SK-N-SH (cell line): ENCODE measurements at regions not wholly inside any gene's neighbourhood (a gene's known extent, or its start where the extent isn't known, plus 50 kb on each side); places are given as distances from the start of the nearest gene placed in this dataset.
A peak's percentile ranks its signal among the peaks of the same experiment; 100 is the strongest.

ENCODE experiments used
- CTCF ChIA-PET: fragments of 300-600, 350-600 bp; formaldehyde crosslinking; extraction: SDS; loops from one replicate; lab custom pipeline; 2021; lab: Yijun Ruan, JAX
- POLR2A ChIA-PET: fragments of 350-600 bp; sonication (Branson Sonifier 250); formaldehyde crosslinking; extraction: SDS; loops from one replicate; lab custom pipeline; 2020; ENCODE audit warnings: antibody characterized with exemption, inconsistent platforms; lab: Yijun Ruan, JAX
- DNase-seq: peaks from one replicate; pipeline ENCODE4 v3.0.0; 2012
- H2AFZ ChIP-seq: fragments of 200-600 bp; sonication (generic); 2 replicates; pipeline ENCODE4 v1.8.1; 2016; ENCODE audit warnings: antibody characterized with exemption, mild to moderate bottlenecking, low read depth
- H3F3A ChIP-seq: fragments of 200-600 bp; sonication (generic); replicated peaks from 2 replicates; pipeline ENCODE3; 2016; ENCODE audit warnings: antibody characterized with exemption, mild to moderate bottlenecking; ENCODE audit not compliant: insufficient read depth
- H3K27ac ChIP-seq, 2 experiments: fragments of 200-500 bp in 1 of 2; fragments of 200-600 bp in 1 of 2; sonication (Bioruptor generic) in 1 of 2; sonication (generic), shearing (Covaris generic) in 1 of 2; 2 replicates each; pipeline versions ENCODE4 v1.5.1 to v1.6.1; 2014 to 2016; ENCODE audit warnings: low read depth in 2 of 2, inconsistent platforms in 1 of 2, low read length in 1 of 2, mild to moderate bottlenecking in 1 of 2, mixed read lengths in 1 of 2
- H3K27me3 ChIP-seq: fragments of 200-600 bp; sonication (generic), shearing (Covaris generic); 2 replicates; pipeline ENCODE4 v1.6.1; 2016; ENCODE audit warnings: mixed run types; ENCODE audit not compliant: insufficient read depth
- H3K36me3 ChIP-seq, 2 experiments: fragments of 200-500 bp in 1 of 2; fragments of 200-600 bp in 1 of 2; sonication (Bioruptor generic) in 1 of 2; sonication (generic) in 1 of 2; replicated peaks in 1 of 2; 2 replicates each; pipeline versions ENCODE3 to v1.5.1; 2014 to 2016; ENCODE audit warnings: low read length in 1 of 2, mild to moderate bottlenecking in 1 of 2; ENCODE audit not compliant: insufficient read depth in 2 of 2, control insufficient read depth in 1 of 2
- H3K4me1 ChIP-seq, 2 experiments: fragments of 200-500 bp in 1 of 2; fragments of 200-600 bp in 1 of 2; sonication (Bioruptor generic) in 1 of 2; sonication (generic), shearing (Covaris generic) in 1 of 2; 2 replicates each; pipeline versions ENCODE4 v1.5.1 to v1.6.1; 2014 to 2016; ENCODE audit warnings: low read depth in 1 of 2, low read length in 1 of 2, mixed run types in 1 of 2; ENCODE audit not compliant: insufficient read depth in 2 of 2, control insufficient read depth in 1 of 2
- H3K4me2 ChIP-seq: fragments of 200-600 bp; sonication (generic), shearing (Covaris generic); 2 replicates; pipeline ENCODE4 v1.6.1; 2017; ENCODE audit warnings: mixed run types
- H3K4me3 ChIP-seq, 2 experiments: fragments of 200-500 bp in 1 of 2; fragments of 200-600 bp in 1 of 2; sonication (Bioruptor generic) in 1 of 2; sonication (generic), shearing (Covaris generic) in 1 of 2; 2 replicates each; pipeline versions ENCODE4 v1.5.1 to v1.8.1; 2014 to 2016; ENCODE audit warnings: low read depth in 2 of 2, inconsistent platforms in 1 of 2, low read length in 1 of 2, mild to moderate bottlenecking in 1 of 2, mixed read lengths in 1 of 2, moderate library complexity in 1 of 2
- H3K79me2 ChIP-seq: fragments of 200-600 bp; sonication (generic); 2 replicates; pipeline ENCODE4 v1.8.1; 2017; ENCODE audit warnings: mild to moderate bottlenecking; ENCODE audit not compliant: insufficient read depth
- H3K9ac ChIP-seq: fragments of 200-600 bp; sonication (generic); 2 replicates; pipeline ENCODE4 v1.6.1; 2017; ENCODE audit warnings: mixed run types
- H3K9me2 ChIP-seq: fragments of 200-600 bp; sonication (generic); 2 replicates; pipeline ENCODE4 v1.6.1; 2017; ENCODE audit warnings: mixed run types
- H3K9me3 ChIP-seq: fragments of 200-600 bp; sonication (generic); 2 replicates; pipeline ENCODE4 v1.6.1; 2017; ENCODE audit warnings: mixed run types, mild to moderate bottlenecking, moderate library complexity
- H4K20me1 ChIP-seq: fragments of 200-600 bp; sonication (generic); 2 replicates; pipeline ENCODE4 v1.6.1; 2017; ENCODE audit warnings: mild to moderate bottlenecking, mixed run types; ENCODE audit not compliant: insufficient read depth
- EP300 ChIP-seq, 2 experiments: IDR thresholded peaks; 2 replicates each; pipeline versions ENCODE4 v1.4.0 to v1.6.1; 2012; ENCODE audit warnings: borderline replicate concordance in 1 of 2, low read depth in 1 of 2, low read length in 1 of 2
- FOSL2 ChIP-seq: IDR thresholded peaks from 2 replicates; pipeline ENCODE4 v1.4.0; 2012; ENCODE audit warnings: low read depth, mild to moderate bottlenecking, moderate library complexity, borderline replicate concordance
- FOXM1 ChIP-seq: IDR thresholded peaks from 2 replicates; pipeline ENCODE4 v1.4.0; 2012; ENCODE audit warnings: low read depth, mild to moderate bottlenecking
- GABPA ChIP-seq: IDR thresholded peaks from 2 replicates; pipeline ENCODE4 v1.4.0; 2012; ENCODE audit warnings: low read depth, mild to moderate bottlenecking
- GATA2 ChIP-seq: sonication (generic); formaldehyde crosslinking; IDR thresholded peaks from 2 replicates; pipeline ENCODE4 v1.5.0; 2020; ENCODE audit warnings: mild to moderate bottlenecking, missing genetic modification reagents
- NFIC ChIP-seq: IDR thresholded peaks from 2 replicates; pipeline ENCODE4 v1.4.0; 2012; ENCODE audit warnings: borderline replicate concordance
- NRF1 ChIP-seq: IDR thresholded peaks from 2 replicates; pipeline ENCODE4 v1.6.1; 2012; ENCODE audit warnings: low read depth, mild to moderate bottlenecking, low read length
- RAD21 ChIP-seq: IDR thresholded peaks from 2 replicates; pipeline ENCODE4 v1.6.1; 2012; ENCODE audit warnings: mild to moderate bottlenecking, low read length
- RFX5 ChIP-seq: IDR thresholded peaks from 2 replicates; pipeline ENCODE4 v1.6.1; 2012; ENCODE audit warnings: mild to moderate bottlenecking, improper control_type of control experiment, low read length
- RXRA ChIP-seq: IDR thresholded peaks from 2 replicates; pipeline ENCODE4 v1.4.0; 2012; ENCODE audit warnings: low read depth, mild to moderate bottlenecking, borderline replicate concordance
- SMC3 ChIP-seq: IDR thresholded peaks from 2 replicates; pipeline ENCODE4 v1.6.1; 2012; ENCODE audit warnings: low read depth, low read length, improper control_type of control experiment
- WGBS: methylation state at CpG from one replicate; pipeline ENCODE4 v1.1.6; 2017; ENCODE audit warnings: low lambda C conversion rate; 5-methylcytosine and 5-hydroxymethylcytosine counted together
- TF ChIP-seq, protein P1 (sequence below): IDR thresholded peaks from 2 replicates; pipeline ENCODE4 v1.4.0; 2012; ENCODE audit warnings: low read depth
- TF ChIP-seq, protein P2 (sequence below): fragments of 200-600 bp; sonication (generic); IDR thresholded peaks from 2 replicates; pipeline ENCODE4 v1.6.1; 2017; ENCODE audit warnings: antibody characterized with exemption, mild to moderate bottlenecking, moderate library complexity

DNA sequence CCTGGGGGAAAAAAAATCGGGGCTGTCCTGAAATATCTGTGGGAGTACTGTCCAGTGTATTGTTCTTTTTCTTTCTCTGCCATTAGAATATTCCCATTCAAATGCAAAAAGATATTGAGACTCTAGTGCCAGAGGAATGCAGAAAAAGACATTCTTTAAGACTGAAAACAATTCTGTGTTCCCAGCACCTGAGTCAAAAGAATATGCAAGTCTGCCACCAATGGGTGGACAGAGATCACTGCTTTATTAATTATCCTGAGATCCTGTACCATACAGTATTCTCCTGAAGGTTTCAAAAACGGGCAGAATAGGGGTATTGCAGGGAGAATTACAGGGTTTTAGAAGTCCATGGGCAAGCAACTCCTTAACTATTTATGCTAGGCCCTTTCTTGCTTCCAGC is 361.8 kb downstream of the C12orf50 start:
- Histone ChIP-seq H3K4me1 (no peaks in the 10 kb centered on the region), H3K4me2 (no peak overlapping the region), H4K20me1 (no peaks in the 10 kb centered on the region), H3K4me3 (no peak overlapping the region), H3K36me3 (no peaks in the 10 kb centered on the region), H3K9me3 (no peaks in the 10 kb centered on the region), H3K79me2 (no peaks in the 10 kb centered on the region), H2AFZ (no peak overlapping the region), H3K9ac (no peak overlapping the region), H3K27ac (peak overlapping the region in 1 of 2 experiments; percentile 16; a peak in 1 of 4 replicates), H3F3A (no peaks in the 10 kb centered on the region), H3K9me2 (no peaks in the 10 kb centered on the region), H3K27me3 (no peaks in the 10 kb centered on the region)
- ChIA-PET POLR2A (no interaction called here), CTCF (interaction anchor here (1.0 to 1.2 kb wide), 2 partner anchors 181 to 393 kb away, joined by 3 read pairs; no protein-coding TSS in a partner anchor)
- WGBS, result 33% methylated on average over 2 of the region's 2 CpGs
- no peak for DNase-seq
- TF ChIP-seq, protein P1, sequence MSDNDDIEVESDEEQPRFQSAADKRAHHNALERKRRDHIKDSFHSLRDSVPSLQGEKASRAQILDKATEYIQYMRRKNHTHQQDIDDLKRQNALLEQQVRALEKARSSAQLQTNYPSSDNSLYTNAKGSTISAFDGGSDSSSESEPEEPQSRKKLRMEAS, result no peak
- TF ChIP-seq, protein P2, sequence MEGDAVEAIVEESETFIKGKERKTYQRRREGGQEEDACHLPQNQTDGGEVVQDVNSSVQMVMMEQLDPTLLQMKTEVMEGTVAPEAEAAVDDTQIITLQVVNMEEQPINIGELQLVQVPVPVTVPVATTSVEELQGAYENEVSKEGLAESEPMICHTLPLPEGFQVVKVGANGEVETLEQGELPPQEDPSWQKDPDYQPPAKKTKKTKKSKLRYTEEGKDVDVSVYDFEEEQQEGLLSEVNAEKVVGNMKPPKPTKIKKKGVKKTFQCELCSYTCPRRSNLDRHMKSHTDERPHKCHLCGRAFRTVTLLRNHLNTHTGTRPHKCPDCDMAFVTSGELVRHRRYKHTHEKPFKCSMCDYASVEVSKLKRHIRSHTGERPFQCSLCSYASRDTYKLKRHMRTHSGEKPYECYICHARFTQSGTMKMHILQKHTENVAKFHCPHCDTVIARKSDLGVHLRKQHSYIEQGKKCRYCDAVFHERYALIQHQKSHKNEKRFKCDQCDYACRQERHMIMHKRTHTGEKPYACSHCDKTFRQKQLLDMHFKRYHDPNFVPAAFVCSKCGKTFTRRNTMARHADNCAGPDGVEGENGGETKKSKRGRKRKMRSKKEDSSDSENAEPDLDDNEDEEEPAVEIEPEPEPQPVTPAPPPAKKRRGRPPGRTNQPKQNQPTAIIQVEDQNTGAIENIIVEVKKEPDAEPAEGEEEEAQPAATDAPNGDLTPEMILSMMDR, result peak; percentile 48
- TF ChIP-seq RAD21 (peak; percentile 62), GATA2 (CRISPR knock-in tag) (no peak), RXRA (no peak), SMC3 (peak; percentile 37), NRF1 (no peak)

DNA sequence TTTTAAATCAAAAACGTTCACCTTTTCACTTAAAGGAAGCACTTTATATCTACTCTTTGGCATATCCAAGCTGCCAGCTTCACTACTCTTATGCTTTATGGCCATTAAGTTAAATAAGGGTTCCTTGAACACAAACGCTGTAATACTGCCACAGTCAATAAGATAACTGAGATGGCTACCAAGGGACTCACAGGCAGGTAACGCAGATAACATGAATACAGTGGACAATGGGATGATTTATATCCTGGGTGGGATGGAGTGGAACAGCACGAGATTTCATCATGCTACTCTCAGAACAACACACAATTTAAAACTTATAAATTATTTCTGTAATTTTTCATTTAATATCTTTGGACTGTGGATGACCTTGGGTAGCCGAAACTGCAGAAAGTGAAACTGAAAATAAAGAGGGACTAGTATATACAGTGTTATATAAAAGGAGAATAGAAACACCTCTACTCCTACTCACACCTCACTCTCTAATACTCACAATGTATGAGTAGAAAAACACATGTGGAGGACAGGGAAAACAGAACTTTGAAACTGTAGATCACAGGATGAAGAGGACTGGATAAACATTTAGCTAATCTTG is 367.3 kb downstream of the C12orf50 start:
- Histone ChIP-seq H3K79me2 (no peaks in the 10 kb centered on the region), H3K27me3 (no peaks in the 10 kb centered on the region), H3K4me3 (no peak overlapping the region), H3F3A (peaks cover 3% of the 10 kb centered on the region), H4K20me1 (no peaks in the 10 kb centered on the region), H3K27ac (no peak overlapping the region), H3K4me2 (no peak overlapping the region; the same call in 1 of the 2 replicates), H3K9me3 (no peaks in the 10 kb centered on the region; the same call in 1 of the 2 replicates), H3K9ac (no peak overlapping the region), H3K9me2 (no peaks in the 10 kb centered on the region), H3K4me1 (no peaks in the 10 kb centered on the region; a peak in 1 of 4 replicates), H2AFZ (peak overlapping the region; percentile 75), H3K36me3 (no peaks in the 10 kb centered on the region)
- TF ChIP-seq GABPA (no peak), NFIC (no peak), RXRA (no peak), FOSL2 (no peak), NRF1 (no peak), RFX5 (no peak), FOXM1 (no peak), EP300 (IDR thresholded peaks at IDR 0.05; ENCODE audit: borderline replicate concordance in 1 of 2, low read depth in 1 of 2, low read length in 1 of 2) (no peak)
- DNase-seq, result no peak
- ChIA-PET CTCF (no interaction called here), POLR2A (no interaction called here)
- WGBS, result 63% methylated on average over 5 of the region's 5 CpGs
